ENCODE measurements at regions not wholly inside any gene's neighbourhood (a gene's known extent, or its start where the extent isn't known, plus 50 kb on each side); places are given as distances from the start of the nearest gene placed in this dataset.

DNA sequence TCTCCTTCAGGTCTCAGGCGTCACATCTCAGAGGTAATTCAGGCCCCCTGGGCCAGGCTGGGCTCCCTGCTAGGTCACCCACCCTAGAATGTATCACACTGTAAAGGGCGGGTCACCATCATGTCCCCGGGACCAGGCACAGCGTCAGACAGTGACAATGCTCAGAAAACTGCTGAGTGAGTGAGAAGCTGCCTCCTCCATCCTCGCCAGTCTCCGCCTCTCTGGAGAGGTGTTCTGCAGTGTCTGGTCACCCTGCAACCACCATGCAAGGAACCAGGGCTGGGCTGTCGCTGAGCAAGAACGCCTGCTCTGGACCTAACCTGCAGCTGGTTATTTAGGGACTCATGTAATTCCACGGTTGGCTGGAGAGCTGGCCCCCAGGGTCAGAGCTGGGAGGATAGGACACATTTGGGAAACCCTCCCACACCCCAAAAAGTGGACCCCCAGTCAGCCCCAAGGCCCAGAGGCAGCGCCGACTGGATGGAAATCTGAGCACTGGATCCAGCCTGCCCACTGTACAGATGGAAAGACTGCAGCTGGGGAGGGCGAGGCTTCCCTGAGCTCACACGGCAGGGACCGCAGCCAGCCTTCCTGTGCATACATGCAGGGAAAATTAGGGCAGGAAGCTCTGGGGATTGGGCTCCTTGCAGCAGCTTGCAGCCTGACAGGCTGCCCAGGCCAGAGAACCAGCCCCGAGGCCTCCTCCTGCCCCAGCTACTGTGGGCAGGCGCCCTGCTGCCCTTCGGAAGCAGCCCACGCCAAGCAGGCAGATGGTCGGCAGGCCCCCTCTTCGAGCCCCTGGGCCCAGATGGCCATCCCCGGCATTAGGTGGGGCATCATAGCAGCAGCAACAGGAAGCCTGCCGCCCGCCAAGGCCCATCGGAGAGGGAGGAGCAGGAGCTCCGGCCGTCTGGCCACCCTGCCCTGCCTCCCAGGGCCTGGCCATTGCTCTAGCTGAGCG lies 105.4 kb upstream of the ZMIZ1 start:
- TF ChIP-seq POLR2AphosphoS5 (IDR thresholded peaks at IDR 0.05) (no peak), EP300 (IDR thresholded peaks at IDR 0.05) (no peak), POLR2A (IDR thresholded peaks at IDR 0.05) (no peak)
- TF ChIP-seq, protein P1, sequence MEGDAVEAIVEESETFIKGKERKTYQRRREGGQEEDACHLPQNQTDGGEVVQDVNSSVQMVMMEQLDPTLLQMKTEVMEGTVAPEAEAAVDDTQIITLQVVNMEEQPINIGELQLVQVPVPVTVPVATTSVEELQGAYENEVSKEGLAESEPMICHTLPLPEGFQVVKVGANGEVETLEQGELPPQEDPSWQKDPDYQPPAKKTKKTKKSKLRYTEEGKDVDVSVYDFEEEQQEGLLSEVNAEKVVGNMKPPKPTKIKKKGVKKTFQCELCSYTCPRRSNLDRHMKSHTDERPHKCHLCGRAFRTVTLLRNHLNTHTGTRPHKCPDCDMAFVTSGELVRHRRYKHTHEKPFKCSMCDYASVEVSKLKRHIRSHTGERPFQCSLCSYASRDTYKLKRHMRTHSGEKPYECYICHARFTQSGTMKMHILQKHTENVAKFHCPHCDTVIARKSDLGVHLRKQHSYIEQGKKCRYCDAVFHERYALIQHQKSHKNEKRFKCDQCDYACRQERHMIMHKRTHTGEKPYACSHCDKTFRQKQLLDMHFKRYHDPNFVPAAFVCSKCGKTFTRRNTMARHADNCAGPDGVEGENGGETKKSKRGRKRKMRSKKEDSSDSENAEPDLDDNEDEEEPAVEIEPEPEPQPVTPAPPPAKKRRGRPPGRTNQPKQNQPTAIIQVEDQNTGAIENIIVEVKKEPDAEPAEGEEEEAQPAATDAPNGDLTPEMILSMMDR (IDR thresholded peaks at IDR 0.05), result no peak
- no peaks in the 10 kb centered on the region for H3K27me3 ChIP-seq
- no peaks in the 10 kb centered on the region for H3K36me3 ChIP-seq
- DNase-seq (ENCODE audit: low spot score in 2 of 2), result no peak
- H3K4me1 ChIP-seq, result peaks cover 51% of the 10 kb centered on the region
- no peak overlapping the region for H3K27ac ChIP-seq
- 68% methylated on average over 5 of the region's 27 CpGs for WGBS
- no peaks in the 10 kb centered on the region for H3K9me3 ChIP-seq
- no peak overlapping the region for H3K4me3 ChIP-seq

DNA sequence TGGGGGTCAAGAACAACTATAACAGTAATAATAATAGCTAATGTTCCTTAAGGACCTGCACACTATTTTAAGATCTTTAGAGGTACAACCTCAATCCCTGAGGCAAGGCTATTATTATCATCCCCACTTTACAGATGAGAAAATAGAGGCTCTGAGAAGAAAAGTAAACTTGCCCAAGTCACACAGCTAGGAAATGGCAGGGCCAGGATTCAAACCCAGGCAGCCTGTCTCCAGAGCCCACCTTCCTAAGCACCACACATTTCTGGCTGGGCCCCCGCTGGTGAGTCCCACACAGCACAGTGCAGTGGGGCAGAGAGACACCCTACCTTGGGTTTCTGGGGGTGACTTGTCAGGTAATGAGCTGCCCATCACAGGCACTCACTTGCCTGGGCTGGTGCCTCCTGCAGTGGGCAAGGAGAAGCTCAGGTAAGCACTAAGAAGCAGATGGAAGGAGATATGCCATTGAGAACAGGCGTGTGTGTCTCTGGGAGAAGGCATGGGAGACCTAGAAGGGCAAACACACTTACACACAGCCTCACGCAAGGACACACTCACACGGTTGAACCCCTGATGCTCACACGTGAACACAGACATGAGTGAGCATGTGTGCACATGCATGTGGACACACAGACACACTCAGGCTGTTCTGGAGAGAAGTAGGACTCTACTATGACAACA lies 104.4 kb upstream of the ZMIZ1 start:
- no peak overlapping the region for H3K4me3 ChIP-seq

DNA sequence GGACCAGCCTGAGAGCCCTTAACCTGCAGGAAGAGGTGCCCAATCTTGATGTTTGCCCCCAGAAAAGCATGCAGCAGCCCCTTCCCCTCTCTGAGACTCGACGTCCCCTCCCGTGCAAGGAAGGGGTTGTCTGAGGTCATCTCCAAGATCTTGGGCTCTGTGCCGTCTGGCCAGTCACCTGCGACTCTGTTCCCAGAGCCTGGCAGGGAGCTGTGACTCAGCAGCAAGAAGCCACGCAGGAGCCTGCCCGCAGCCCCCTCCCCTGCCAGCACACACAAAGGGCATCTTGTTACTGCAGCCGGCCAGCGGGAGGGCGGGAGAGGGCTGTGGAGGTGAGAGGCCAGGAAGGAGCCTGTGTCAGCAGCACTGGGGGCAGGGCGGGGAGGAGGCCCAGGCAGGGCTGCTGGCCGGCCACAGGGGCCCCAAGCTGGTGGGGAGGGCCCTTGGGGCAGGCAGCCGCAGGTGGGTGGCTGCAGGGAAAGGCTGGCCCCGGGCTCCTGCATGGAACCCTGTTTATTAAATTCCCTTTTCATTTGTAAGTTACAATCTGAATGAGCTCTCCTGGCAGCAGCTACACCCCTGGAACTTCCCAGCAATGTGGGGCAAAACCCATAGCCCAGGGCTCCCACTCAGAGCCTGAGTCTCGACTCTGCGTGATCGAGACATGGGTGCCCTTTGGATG lies 103.7 kb upstream of the ZMIZ1 start:
- Histone ChIP-seq H3K27me3 (no peaks in the 10 kb centered on the region), H3K9me3 (no peaks in the 10 kb centered on the region), H3K4me3 (no peak overlapping the region), H3K4me1 (peaks cover 56% of the 10 kb centered on the region), H3K36me3 (no peaks in the 10 kb centered on the region), H3K27ac (peak overlapping the region; percentile 1)
- DNase-seq (ENCODE audit: low spot score in 2 of 2), result no peak
- 45% methylated on average over 16 of the region's 17 CpGs for WGBS
- no peak for TF ChIP-seq POLR2AphosphoS5 (IDR thresholded peaks at IDR 0.05)

More for the DNA sequence above, 104.4 kb upstream of the ZMIZ1 start:
- no peaks in the 10 kb centered on the region for H3K9me3 ChIP-seq
- no peaks in the 10 kb centered on the region for H3K36me3 ChIP-seq
- no peaks in the 10 kb centered on the region for H3K27me3 ChIP-seq
- TF ChIP-seq, protein P1 (IDR thresholded peaks at IDR 0.05), result no peak
- TF ChIP-seq POLR2AphosphoS5 (IDR thresholded peaks at IDR 0.05) (no peak), EP300 (IDR thresholded peaks at IDR 0.05) (no peak), POLR2A (IDR thresholded peaks at IDR 0.05) (no peak)
- DNase-seq (ENCODE audit: low spot score in 2 of 2), result no peak
- peaks cover 58% of the 10 kb centered on the region for H3K4me1 ChIP-seq
- WGBS, result 86% methylated on average over 2 of the region's 5 CpGs
- peak overlapping the region; percentile 1 for H3K27ac ChIP-seq

DNA sequence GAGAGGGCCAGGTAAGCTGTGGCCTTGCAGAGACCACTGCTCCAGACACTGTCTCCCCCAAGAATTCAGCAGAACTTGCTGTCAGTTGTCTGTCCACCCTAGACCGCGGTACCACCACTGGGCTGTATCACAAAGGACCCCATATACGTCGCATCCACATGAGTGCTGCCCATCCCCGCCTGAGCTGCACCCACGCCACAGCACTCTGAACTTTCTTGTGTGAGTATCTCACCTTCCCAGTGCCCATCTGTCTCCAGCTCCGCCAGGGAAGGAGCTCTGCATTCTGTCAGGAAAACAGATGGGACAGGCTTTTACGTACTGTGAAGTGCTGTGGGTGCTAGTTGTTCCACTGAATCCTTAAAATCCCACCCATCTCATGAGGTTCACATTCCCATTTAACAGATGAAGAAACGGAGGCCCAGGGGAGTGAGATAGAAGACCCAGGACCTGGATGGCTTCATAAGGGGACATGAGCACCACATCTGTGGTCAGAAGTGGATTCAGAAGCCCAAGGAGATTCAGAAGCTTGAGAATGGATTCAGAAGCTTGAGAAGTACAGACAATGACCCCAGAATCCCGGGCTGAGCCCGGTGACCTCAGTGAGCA lies 102.5 kb upstream of the ZMIZ1 start:
- Histone ChIP-seq H3K27me3 (no peaks in the 10 kb centered on the region), H3K4me3 (no peak overlapping the region), H3K27ac (no peak overlapping the region), H3K4me1 (peaks cover 44% of the 10 kb centered on the region), H3K36me3 (no peaks in the 10 kb centered on the region), H3K9me3 (no peaks in the 10 kb centered on the region)
- 98% methylated on average over 11 of the region's 11 CpGs for WGBS
- no peak for DNase-seq (ENCODE audit: low spot score in 2 of 2)
- no peak for TF ChIP-seq POLR2A (IDR thresholded peaks at IDR 0.05)
- no peak for TF ChIP-seq POLR2AphosphoS5 (IDR thresholded peaks at IDR 0.05)
- TF ChIP-seq, protein P1 (IDR thresholded peaks at IDR 0.05), result no peak
- TF ChIP-seq EP300 (IDR thresholded peaks at IDR 0.05), result no peak

DNA sequence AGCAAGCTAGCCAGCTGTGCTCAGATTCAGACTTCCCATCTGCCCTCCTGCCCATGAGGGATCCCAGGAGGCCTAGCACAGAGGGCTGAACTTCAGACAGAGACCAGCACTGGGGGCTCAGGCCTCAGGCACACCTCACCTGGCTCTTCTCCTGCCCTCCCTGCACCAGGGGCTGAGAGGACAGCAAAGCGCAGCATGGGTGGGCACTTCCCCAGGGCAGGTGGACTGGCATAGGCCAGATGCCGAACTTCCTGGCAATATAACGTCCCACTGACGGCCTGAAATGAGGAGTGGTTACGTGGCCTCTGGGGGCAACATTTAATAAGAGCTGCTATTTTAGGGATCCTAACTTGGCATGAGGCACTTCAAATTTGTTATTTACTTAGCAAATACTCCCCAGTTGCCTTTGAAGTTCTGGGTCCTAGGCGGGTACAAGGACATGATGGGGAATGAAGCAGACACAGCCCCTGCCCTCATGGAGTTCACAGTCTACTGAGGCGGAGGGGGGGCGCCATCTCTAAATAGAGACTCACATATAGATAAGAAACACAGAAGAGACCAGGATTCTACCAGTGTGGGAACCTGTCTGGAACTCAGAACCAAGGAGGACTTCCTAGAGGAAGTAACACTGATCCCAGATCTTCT lies 101.8 kb upstream of the ZMIZ1 start:
- no peak for DNase-seq (ENCODE audit: low spot score in 2 of 2)
- H3K4me3 ChIP-seq, result no peak overlapping the region
- H3K27ac ChIP-seq, result no peak overlapping the region
- H3K4me1 ChIP-seq, result peaks cover 45% of the 10 kb centered on the region
- no peaks in the 10 kb centered on the region for H3K27me3 ChIP-seq
- no peaks in the 10 kb centered on the region for H3K9me3 ChIP-seq
- no peak for TF ChIP-seq EP300 (IDR thresholded peaks at IDR 0.05)
- TF ChIP-seq POLR2A (IDR thresholded peaks at IDR 0.05), result no peak
- TF ChIP-seq POLR2AphosphoS5 (IDR thresholded peaks at IDR 0.05), result no peak
- TF ChIP-seq, protein P1 (IDR thresholded peaks at IDR 0.05), result no peak
- H3K36me3 ChIP-seq, result no peaks in the 10 kb centered on the region
- 97% methylated on average over 8 of the region's 8 CpGs for WGBS

Measured in suprapubic skin (tissue), 4 donors.